Parathyroid adenoma (tissue), 2 donors: ENCODE measurements at regions not wholly inside any gene's neighbourhood (a gene's known extent, or its start where the extent isn't known, plus 50 kb on each side); places are given as distances from the start of the nearest gene placed in this dataset.

Source experiments
- H2AFZ ChIP-seq: fragments of 300-600 bp; sonication (generic); one replicate; pipeline ENCODE4 v1.7.0; 2017; ENCODE audit warnings: antibody characterized with exemption, mild to moderate bottlenecking
- H3K27ac ChIP-seq: fragments of 300-600 bp; sonication (generic); one replicate; pipeline ENCODE4 v1.7.0; 2017
- H3K27me3 ChIP-seq: fragments of 300-600 bp; sonication (generic); one replicate; pipeline ENCODE4 v1.7.0; 2017; ENCODE audit warnings: low read length; ENCODE audit not compliant: control insufficient read depth, insufficient read depth
- H3K36me3 ChIP-seq: fragments of 300-600 bp; sonication (generic); one replicate; pipeline ENCODE4 v1.7.0; 2017; ENCODE audit warnings: low read length; ENCODE audit not compliant: control insufficient read depth, insufficient read depth
- H3K4me1 ChIP-seq: fragments of 300-600 bp; sonication (generic); one replicate; pipeline ENCODE4 v1.7.0; 2017; ENCODE audit warnings: control low read depth
- H3K4me2 ChIP-seq: fragments of 300-600 bp; sonication (generic); one replicate; pipeline ENCODE4 v1.7.0; 2017; ENCODE audit warnings: low read length
- H3K4me3 ChIP-seq: fragments of 300-600 bp; sonication (generic); one replicate; pipeline ENCODE4 v1.7.0; 2017; ENCODE audit warnings: low read depth, low read length
- H3K79me2 ChIP-seq: fragments of 300-600 bp; sonication (generic); one replicate; pipeline ENCODE4 v1.7.0; 2017; ENCODE audit warnings: control low read depth
- H3K9ac ChIP-seq: fragments of 300-600 bp; sonication (generic); one replicate; pipeline ENCODE4 v1.7.0; 2017; ENCODE audit warnings: mild to moderate bottlenecking
- H3K9me3 ChIP-seq: fragments of 300-600 bp; sonication (generic); one replicate; pipeline ENCODE4 v1.7.0; 2017; ENCODE audit warnings: low read length; ENCODE audit not compliant: control insufficient read depth
- TF ChIP-seq, protein P1 (sequence below): fragments of 300-600 bp; sonication (generic); IDR thresholded peaks from one replicate; pipeline ENCODE4 v1.7.0; 2017; ENCODE audit warnings: antibody characterized with exemption, mild to moderate bottlenecking
- donor health status: primary hyperparathyroidism.

DNA sequence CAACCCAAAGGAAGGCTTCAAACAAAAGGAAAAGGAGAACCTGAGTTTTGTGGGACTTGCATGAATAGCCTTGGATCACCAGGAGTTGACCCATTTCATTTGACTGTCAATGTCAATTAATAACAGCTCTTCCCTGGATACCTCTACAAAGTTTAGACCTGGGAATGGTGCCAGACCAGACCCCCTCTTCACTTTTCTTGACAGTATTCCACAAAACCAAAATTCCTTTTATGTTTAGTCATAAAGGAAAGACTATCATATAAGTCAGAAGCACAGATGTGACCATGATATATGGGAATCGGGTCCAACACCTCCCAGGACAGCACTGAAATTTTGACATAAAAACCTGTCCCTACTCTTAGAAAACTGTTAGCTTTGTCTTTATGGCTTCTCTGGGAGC lies 191.8 kb downstream of the LYPLAL1 start:
- Histone ChIP-seq H3K79me2 (no peaks in the 10 kb centered on the region), H3K9ac (no peak overlapping the region)
- TF ChIP-seq, protein P1, sequence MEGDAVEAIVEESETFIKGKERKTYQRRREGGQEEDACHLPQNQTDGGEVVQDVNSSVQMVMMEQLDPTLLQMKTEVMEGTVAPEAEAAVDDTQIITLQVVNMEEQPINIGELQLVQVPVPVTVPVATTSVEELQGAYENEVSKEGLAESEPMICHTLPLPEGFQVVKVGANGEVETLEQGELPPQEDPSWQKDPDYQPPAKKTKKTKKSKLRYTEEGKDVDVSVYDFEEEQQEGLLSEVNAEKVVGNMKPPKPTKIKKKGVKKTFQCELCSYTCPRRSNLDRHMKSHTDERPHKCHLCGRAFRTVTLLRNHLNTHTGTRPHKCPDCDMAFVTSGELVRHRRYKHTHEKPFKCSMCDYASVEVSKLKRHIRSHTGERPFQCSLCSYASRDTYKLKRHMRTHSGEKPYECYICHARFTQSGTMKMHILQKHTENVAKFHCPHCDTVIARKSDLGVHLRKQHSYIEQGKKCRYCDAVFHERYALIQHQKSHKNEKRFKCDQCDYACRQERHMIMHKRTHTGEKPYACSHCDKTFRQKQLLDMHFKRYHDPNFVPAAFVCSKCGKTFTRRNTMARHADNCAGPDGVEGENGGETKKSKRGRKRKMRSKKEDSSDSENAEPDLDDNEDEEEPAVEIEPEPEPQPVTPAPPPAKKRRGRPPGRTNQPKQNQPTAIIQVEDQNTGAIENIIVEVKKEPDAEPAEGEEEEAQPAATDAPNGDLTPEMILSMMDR, result no peak

DNA sequence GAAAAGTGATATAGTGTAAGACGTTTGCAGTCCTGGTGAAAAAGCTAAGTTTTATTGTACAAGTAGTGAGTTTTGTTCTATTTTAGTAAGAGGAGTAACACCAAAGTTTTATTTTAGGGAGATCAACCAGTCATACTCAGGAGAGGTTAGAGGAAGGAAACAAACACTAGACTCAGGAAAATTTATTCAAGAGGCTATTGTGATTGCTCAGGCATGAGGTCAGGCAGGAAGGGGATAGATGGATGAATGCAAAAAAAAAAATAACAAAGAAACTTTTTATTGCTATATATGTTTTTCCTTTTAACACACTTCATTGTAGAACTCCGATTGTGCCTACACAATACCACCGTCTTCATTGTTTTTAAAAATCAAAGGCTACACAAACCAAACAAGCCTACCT lies 189.0 kb downstream of the LYPLAL1 start:
- Histone ChIP-seq H3K9me3 (no peaks in the 10 kb centered on the region), H3K27ac (no peak overlapping the region), H3K27me3 (no peaks in the 10 kb centered on the region), H3K9ac (no peak overlapping the region), H3K4me3 (no peak overlapping the region), H2AFZ (no peak overlapping the region), H3K4me1 (no peaks in the 10 kb centered on the region), H3K36me3 (no peaks in the 10 kb centered on the region), H3K79me2 (no peaks in the 10 kb centered on the region), H3K4me2 (no peak overlapping the region)
- TF ChIP-seq, protein P1, result no peak

More for the DNA sequence above, 191.8 kb downstream of the LYPLAL1 start:
- no peak overlapping the region for H2AFZ ChIP-seq
- H3K9me3 ChIP-seq, result no peaks in the 10 kb centered on the region
- H3K4me1 ChIP-seq, result no peaks in the 10 kb centered on the region
- no peak overlapping the region for H3K27ac ChIP-seq
- no peak overlapping the region for H3K4me3 ChIP-seq
- no peaks in the 10 kb centered on the region for H3K27me3 ChIP-seq
- H3K4me2 ChIP-seq, result no peak overlapping the region
- no peaks in the 10 kb centered on the region for H3K36me3 ChIP-seq

DNA sequence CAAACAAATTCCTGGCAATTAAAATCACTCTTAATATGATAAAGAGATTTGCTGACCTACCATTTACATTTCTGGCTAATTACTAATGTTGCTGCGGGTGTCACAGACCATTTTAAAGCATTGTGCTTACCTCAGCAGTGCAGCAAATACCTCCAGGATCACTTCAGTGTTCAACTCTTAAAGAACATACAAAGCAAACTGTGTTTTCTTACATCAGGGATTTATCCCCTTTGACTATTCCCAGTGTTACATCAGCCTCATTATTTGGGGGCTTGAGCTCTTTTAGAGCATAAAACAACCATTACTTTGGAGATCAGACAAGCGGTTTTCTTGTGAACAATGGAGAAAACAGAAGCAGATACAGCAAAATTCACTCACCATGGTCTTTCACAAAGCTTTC lies 185.4 kb downstream of the LYPLAL1 start:
- TF ChIP-seq, protein P1, result no peak
- Histone ChIP-seq H3K9me3 (no peaks in the 10 kb centered on the region), H3K9ac (no peak overlapping the region), H3K4me2 (peak overlapping the region; percentile 45), H3K79me2 (no peaks in the 10 kb centered on the region), H3K27me3 (no peaks in the 10 kb centered on the region), H3K4me1 (no peaks in the 10 kb centered on the region), H3K4me3 (no peak overlapping the region), H2AFZ (no peak overlapping the region), H3K36me3 (no peaks in the 10 kb centered on the region), H3K27ac (no peak overlapping the region)

DNA sequence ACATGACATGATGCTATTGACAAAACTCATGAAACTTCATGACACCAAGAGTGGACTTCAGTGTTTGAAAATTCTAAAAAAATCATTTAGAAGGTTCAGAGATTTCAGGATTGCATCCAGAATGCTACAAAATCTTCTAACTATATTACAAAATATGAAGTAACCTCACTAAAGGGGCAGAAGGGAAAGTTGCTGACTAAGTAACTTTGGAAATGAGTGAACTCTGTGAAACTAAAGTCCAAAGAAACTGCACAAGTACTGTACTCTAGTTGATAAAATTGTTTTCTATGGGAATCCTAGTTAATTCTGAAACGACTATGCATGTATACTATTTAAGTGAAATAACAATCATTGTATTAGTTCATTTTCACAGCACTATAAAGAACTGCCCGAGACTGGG lies 184.4 kb downstream of the LYPLAL1 start:
- H3K27ac ChIP-seq, result no peak overlapping the region
- TF ChIP-seq, protein P1, result no peak
- H3K4me3 ChIP-seq, result no peak overlapping the region
- H3K9ac ChIP-seq, result no peak overlapping the region
- H3K36me3 ChIP-seq, result no peaks in the 10 kb centered on the region
- H2AFZ ChIP-seq, result no peak overlapping the region
- H3K27me3 ChIP-seq, result no peaks in the 10 kb centered on the region
- no peaks in the 10 kb centered on the region for H3K9me3 ChIP-seq
- H3K4me2 ChIP-seq, result no peak overlapping the region
- H3K4me1 ChIP-seq, result no peaks in the 10 kb centered on the region
- no peaks in the 10 kb centered on the region for H3K79me2 ChIP-seq

DNA sequence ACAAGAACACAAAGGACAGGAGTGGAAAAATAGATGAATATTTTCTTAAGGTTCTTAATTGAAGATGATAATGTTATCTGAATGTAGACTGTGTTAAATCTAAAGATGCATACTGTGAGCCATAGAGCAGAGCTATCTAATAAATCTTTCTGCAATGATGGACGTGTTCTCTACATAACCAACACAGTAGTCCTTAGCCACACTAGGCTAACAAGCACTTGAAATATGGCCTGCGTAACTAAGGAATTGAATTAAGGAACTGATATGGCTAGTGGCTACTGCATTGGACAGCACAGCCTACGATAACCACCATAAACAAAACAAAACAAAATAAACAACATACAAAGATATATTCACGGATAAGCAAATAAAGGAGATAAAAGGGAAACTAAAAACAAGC lies 181.3 kb downstream of the LYPLAL1 start:
- H3K36me3 ChIP-seq, result no peaks in the 10 kb centered on the region
- H3K27me3 ChIP-seq, result no peaks in the 10 kb centered on the region
- TF ChIP-seq, protein P1, result no peak
- H3K27ac ChIP-seq, result no peak overlapping the region
- H3K79me2 ChIP-seq, result no peaks in the 10 kb centered on the region
- no peaks in the 10 kb centered on the region for H3K9me3 ChIP-seq
- H3K9ac ChIP-seq, result no peak overlapping the region
- no peaks in the 10 kb centered on the region for H3K4me1 ChIP-seq
- H3K4me3 ChIP-seq, result no peak overlapping the region
- H3K4me2 ChIP-seq, result no peak overlapping the region
- no peak overlapping the region for H2AFZ ChIP-seq
